ENCODE measurements at regions not wholly inside any gene's neighbourhood (a gene's known extent, or its start where the extent isn't known, plus 50 kb on each side); places are given as distances from the start of the nearest gene placed in this dataset.

DNA sequence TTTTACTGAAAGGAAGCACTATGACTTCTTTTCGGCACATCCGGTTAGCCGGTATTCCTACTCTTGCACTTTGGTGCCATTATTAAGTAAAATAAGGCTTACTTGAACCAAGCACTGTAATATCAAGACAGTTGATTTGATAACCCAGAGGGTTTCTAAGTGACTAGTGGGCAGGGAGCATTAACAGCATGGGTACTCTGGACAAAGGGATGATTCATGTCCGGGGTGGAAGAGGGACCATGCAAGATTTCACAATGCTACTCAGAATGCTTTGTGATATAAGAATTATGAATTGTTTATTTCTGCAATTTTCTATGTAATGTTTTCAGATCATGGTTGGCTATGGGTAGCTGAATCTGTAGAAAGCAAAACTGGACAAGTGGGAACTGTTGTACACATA is 282.1 kb downstream of the TDRD3 start:
- TF ChIP-seq BACH1 (IDR thresholded peaks at IDR 0.05; ENCODE audit: borderline replicate concordance) (no peak), NFYA (IDR thresholded peaks at IDR 0.05; ENCODE audit: borderline replicate concordance, low read depth, low read length) (no peak), RB1 (IDR thresholded peaks at IDR 0.05; ENCODE audit: borderline replicate concordance) (no peak), MAX (IDR thresholded peaks at IDR 0.05; ENCODE audit: low read depth, low read length) (no peak), POLR2A (IDR thresholded peaks at IDR 0.05; ENCODE audit: low read depth, low read length) (no peak)

All from GM12878 (cell line).